Panc1 (cell line): ENCODE measurements at regions not wholly inside any gene's neighbourhood (a gene's known extent, or its start where the extent isn't known, plus 50 kb on each side); places are given as distances from the start of the nearest gene placed in this dataset.

Source experiments
- ATAC-seq: fragments of 200-7000 bp; cut with Tn5 transposase; 2 replicates; pipeline ENCODE4 v1.9.1; 2020; ENCODE audit warnings: mild to moderate bottlenecking, moderate library complexity
- BruUV-seq: library from RNA; stranded (reverse); fragments of 400-500 nt; replicated peaks from 2 replicates; lab custom pipeline; 2021; lab: Mats Ljungman, UMichigan
- CTCF ChIA-PET: fragments of 300-600 bp; sonication (Branson Sonifier 250); formaldehyde crosslinking; loops from one replicate; lab custom pipeline; 2022; ENCODE audit warnings: antibody characterized with exemption; lab: Charles Lee
- POLR2A ChIA-PET: fragments of 300-600 bp; sonication (Branson Sonifier 250); formaldehyde crosslinking; loops from one replicate; lab custom pipeline; 2022; ENCODE audit warnings: antibody characterized with exemption; lab: Charles Lee
- DNase-seq: peaks from one replicate; pipeline ENCODE4 v3.0.0-alpha.2; 2010; ENCODE audit warnings: low read depth, low spot score
- H3K27ac ChIP-seq: 2 replicates; pipeline ENCODE4 v1.5.1; 2011; ENCODE audit warnings: mild to moderate bottlenecking, low read length, inconsistent platforms
- H3K27me3 ChIP-seq: fragments of 200-500 bp; sonication (Bioruptor generic); 2 replicates; pipeline ENCODE4 v1.6.0; 2014; ENCODE audit warnings: low read length, inconsistent platforms; ENCODE audit not compliant: control insufficient read depth, insufficient read depth
- H3K36me3 ChIP-seq: fragments of 200-500 bp; sonication (Bioruptor generic); 2 replicates; pipeline ENCODE4 v1.5.1; 2014; ENCODE audit warnings: inconsistent platforms, mild to moderate bottlenecking, low read length, moderate library complexity; ENCODE audit not compliant: control insufficient read depth, insufficient read depth
- H3K4me1 ChIP-seq: 2 replicates; pipeline ENCODE4 v1.5.1; 2011; ENCODE audit warnings: inconsistent platforms, mild to moderate bottlenecking, low read length, moderate library complexity; ENCODE audit not compliant: control insufficient read depth, insufficient read depth
- H3K4me3 ChIP-seq, 2 experiments: 2 replicates each; pipeline ENCODE4 v1.5.1; 2011 to 2012; ENCODE audit warnings: low read depth in 2 of 2, low read length in 2 of 2, mild to moderate bottlenecking in 2 of 2, inconsistent platforms in 1 of 2, moderate library complexity in 1 of 2
- H3K9me3 ChIP-seq: fragments of 200-500 bp; sonication (Bioruptor generic); 2 replicates; pipeline ENCODE4 v1.5.1; 2014; ENCODE audit warnings: low read depth, mild to moderate bottlenecking, inconsistent platforms, low read length, moderate library complexity; ENCODE audit not compliant: control insufficient read depth, insufficient read depth
- POLR2AphosphoS5 ChIP-seq: IDR thresholded peaks from 2 replicates; pipeline ENCODE4 v1.6.1; 2012; ENCODE audit warnings: mild to moderate bottlenecking, low read depth, low read length, moderate library complexity
- SIN3A ChIP-seq: IDR thresholded peaks from 2 replicates; pipeline ENCODE4 v1.6.1; 2012; ENCODE audit warnings: low read depth, mild to moderate bottlenecking, low read length, moderate library complexity, borderline replicate concordance; ENCODE audit not compliant: insufficient read depth
- TCF7L2 ChIP-seq: IDR thresholded peaks from 2 replicates; pipeline ENCODE4 v1.6.1; 2011; ENCODE audit warnings: mild to moderate bottlenecking, low read depth, low read length, inconsistent platforms
- in situ Hi-C: cut with HindIII; loops from 2 replicates; pipeline ENCODE4 v1.10.0; 2016; ENCODE audit warnings: low sequenced_read_pairs, low pct_unique_long_range_greater_than_20kb
- intact Hi-C: fragments of 100-400 bp; cut with micrococcal nuclease; formaldehyde crosslinking; loops from one replicate; pipeline ENCODE4 v1.10.0; 2022; ENCODE audit not compliant: unreplicated experiment
- TF ChIP-seq, protein P1 (sequence below): fragments of 450-650 bp; IDR thresholded peaks from 2 replicates; pipeline ENCODE4 v1.5.1; 2017; ENCODE audit warnings: mild to moderate bottlenecking
- TF ChIP-seq, protein P2 (sequence below), 2 experiments: IDR thresholded peaks; 2 replicates each; pipeline ENCODE4 v1.6.1; 2011 to 2012; ENCODE audit warnings: low read depth in 2 of 2, control low read depth in 1 of 2, low read length in 1 of 2, mild to moderate bottlenecking in 1 of 2, moderate library complexity in 1 of 2; ENCODE audit not compliant: insufficient read depth in 1 of 2

DNA sequence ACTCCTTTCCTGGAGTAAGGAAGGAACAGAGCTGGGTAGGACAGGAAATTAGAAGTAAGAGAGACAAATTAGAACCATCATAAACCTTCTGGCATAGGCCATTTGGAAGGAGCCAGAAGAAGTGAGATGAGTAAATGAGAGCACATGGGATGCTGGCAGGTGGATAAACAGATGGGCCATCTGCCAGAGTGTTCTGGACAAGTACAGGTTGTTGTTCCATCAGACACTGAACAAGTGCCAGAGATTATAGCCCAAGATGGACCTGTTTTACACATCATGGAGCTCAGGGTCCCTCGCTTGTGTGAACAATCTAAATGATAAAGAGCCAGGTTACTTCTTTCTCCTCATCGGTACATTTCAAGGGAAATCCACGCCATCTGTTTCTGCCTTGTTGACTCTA, 200.3 kb downstream of the HHIPL2 start:
- POLR2A ChIA-PET: no interaction called here
- no peaks in the 10 kb centered on the region for H3K27me3 ChIP-seq
- in situ Hi-C loops: no loop called here

DNA sequence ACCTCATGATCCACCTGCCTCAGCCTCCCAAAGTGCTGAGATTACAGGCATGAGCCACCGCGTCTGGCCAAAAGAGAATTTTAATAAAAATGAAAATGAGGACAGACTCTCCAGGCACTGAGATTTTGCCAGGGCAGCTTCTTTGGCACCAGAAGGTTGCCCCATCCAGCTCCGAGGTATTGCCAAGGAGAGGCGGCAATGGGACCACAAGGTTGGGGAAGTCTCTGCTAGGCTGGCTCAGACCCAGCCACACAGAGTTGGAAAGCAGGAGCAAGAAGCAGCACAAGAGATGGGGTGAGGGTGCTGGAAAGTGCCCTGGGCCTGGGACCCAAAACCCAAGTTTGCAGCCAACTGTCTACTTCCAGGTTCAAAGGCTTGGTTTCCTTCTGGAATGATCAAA, 200.9 kb downstream of the HHIPL2 start:
- Histone ChIP-seq H3K27ac (no peak overlapping the region), H3K9me3 (no peaks in the 10 kb centered on the region), H3K27me3 (no peaks in the 10 kb centered on the region), H3K4me1 (no peaks in the 10 kb centered on the region), H3K4me3 (no peak overlapping the region), H3K36me3 (no peaks in the 10 kb centered on the region)
- no TSS peak for BruUV-seq
- TF ChIP-seq, protein P1, sequence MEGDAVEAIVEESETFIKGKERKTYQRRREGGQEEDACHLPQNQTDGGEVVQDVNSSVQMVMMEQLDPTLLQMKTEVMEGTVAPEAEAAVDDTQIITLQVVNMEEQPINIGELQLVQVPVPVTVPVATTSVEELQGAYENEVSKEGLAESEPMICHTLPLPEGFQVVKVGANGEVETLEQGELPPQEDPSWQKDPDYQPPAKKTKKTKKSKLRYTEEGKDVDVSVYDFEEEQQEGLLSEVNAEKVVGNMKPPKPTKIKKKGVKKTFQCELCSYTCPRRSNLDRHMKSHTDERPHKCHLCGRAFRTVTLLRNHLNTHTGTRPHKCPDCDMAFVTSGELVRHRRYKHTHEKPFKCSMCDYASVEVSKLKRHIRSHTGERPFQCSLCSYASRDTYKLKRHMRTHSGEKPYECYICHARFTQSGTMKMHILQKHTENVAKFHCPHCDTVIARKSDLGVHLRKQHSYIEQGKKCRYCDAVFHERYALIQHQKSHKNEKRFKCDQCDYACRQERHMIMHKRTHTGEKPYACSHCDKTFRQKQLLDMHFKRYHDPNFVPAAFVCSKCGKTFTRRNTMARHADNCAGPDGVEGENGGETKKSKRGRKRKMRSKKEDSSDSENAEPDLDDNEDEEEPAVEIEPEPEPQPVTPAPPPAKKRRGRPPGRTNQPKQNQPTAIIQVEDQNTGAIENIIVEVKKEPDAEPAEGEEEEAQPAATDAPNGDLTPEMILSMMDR: no peak
- TF ChIP-seq TCF7L2 (no peak), SIN3A (no peak), POLR2AphosphoS5 (no peak)
- TF ChIP-seq, protein P2, sequence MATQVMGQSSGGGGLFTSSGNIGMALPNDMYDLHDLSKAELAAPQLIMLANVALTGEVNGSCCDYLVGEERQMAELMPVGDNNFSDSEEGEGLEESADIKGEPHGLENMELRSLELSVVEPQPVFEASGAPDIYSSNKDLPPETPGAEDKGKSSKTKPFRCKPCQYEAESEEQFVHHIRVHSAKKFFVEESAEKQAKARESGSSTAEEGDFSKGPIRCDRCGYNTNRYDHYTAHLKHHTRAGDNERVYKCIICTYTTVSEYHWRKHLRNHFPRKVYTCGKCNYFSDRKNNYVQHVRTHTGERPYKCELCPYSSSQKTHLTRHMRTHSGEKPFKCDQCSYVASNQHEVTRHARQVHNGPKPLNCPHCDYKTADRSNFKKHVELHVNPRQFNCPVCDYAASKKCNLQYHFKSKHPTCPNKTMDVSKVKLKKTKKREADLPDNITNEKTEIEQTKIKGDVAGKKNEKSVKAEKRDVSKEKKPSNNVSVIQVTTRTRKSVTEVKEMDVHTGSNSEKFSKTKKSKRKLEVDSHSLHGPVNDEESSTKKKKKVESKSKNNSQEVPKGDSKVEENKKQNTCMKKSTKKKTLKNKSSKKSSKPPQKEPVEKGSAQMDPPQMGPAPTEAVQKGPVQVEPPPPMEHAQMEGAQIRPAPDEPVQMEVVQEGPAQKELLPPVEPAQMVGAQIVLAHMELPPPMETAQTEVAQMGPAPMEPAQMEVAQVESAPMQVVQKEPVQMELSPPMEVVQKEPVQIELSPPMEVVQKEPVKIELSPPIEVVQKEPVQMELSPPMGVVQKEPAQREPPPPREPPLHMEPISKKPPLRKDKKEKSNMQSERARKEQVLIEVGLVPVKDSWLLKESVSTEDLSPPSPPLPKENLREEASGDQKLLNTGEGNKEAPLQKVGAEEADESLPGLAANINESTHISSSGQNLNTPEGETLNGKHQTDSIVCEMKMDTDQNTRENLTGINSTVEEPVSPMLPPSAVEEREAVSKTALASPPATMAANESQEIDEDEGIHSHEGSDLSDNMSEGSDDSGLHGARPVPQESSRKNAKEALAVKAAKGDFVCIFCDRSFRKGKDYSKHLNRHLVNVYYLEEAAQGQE (IDR thresholded peaks at IDR 0.05; ENCODE audit: insufficient read depth in 1 of 2, low read depth in 2 of 2, low read length in 1 of 2): no peak
- ChIA-PET CTCF (no interaction called here), POLR2A (no interaction called here)
- intact Hi-C loops: no loop called here
- in situ Hi-C loops: no loop called here
- ATAC-seq: no peak
- no peak for DNase-seq

More for the DNA sequence above, 200.3 kb downstream of the HHIPL2 start:
- TF ChIP-seq, protein P1: no peak
- TF ChIP-seq, protein P2 (IDR thresholded peaks at IDR 0.05; ENCODE audit: insufficient read depth in 1 of 2, low read depth in 2 of 2, low read length in 1 of 2): no peak
- TF ChIP-seq TCF7L2: no peak
- no peak for TF ChIP-seq SIN3A
- TF ChIP-seq POLR2AphosphoS5: no peak
- intact Hi-C loops: no loop called here
- no peak for DNase-seq
- ATAC-seq: no peak
- no peaks in the 10 kb centered on the region for H3K4me1 ChIP-seq
- H3K36me3 ChIP-seq: no peaks in the 10 kb centered on the region
- CTCF ChIA-PET: no interaction called here
- no TSS peak for BruUV-seq
- no peak overlapping the region for H3K4me3 ChIP-seq
- H3K9me3 ChIP-seq: no peaks in the 10 kb centered on the region
- no peak overlapping the region for H3K27ac ChIP-seq
